H1 (cell line): ENCODE measurements at regions not wholly inside any gene's neighbourhood (a gene's known extent, or its start where the extent isn't known, plus 50 kb on each side); places are given as distances from the start of the nearest gene placed in this dataset.

Experiments used
- CTCF ChIA-PET: fragments of 300-600 bp; sonication (Branson Sonifier 250); formaldehyde crosslinking; loops from one replicate; lab custom pipeline; 2021; ENCODE audit not compliant: partially characterized antibody; lab: Charles Lee
- POLR2A ChIA-PET: fragments of 300-600 bp; sonication (Branson Sonifier 250); formaldehyde crosslinking; loops from one replicate; lab custom pipeline; 2021; ENCODE audit warnings: inconsistent platforms; ENCODE audit not compliant: partially characterized antibody; lab: Charles Lee
- DNase-seq, 2 experiments: peaks; one replicate each; pipeline versions ENCODE4 v3.0.0 to v3.0.0-alpha.2; 2010 to 2022; ENCODE audit warnings: low spot score in 2 of 2, low read depth in 1 of 2, mixed read lengths in 1 of 2
- FAIRE-seq: peaks from 2 replicates; lab custom pipeline; 2011; peaks lifted over from hg19 to GRCh38; lab: Jason Lieb, UNC
- H2AFZ ChIP-seq: 2 replicates; pipeline ENCODE4 v1.8.1; 2012; ENCODE audit warnings: low read length, inconsistent platforms
- H2AK5ac ChIP-seq: 2 replicates; pipeline ENCODE4 v1.6.1; 2013; ENCODE audit warnings: low read depth, low read length
- H2BK120ac ChIP-seq: replicated peaks from 2 replicates; pipeline ENCODE3; 2013; ENCODE audit warnings: low read depth, low read length, inconsistent platforms
- H2BK12ac ChIP-seq: 2 replicates; pipeline ENCODE4 v1.6.1; 2013; ENCODE audit warnings: low read depth, low read length
- H2BK15ac ChIP-seq: 2 replicates; pipeline ENCODE4 v1.6.1; 2013; ENCODE audit warnings: low read length
- H2BK20ac ChIP-seq: 2 replicates; pipeline ENCODE4 v1.6.1; 2013; ENCODE audit warnings: low read length
- H2BK5ac ChIP-seq: 2 replicates; pipeline ENCODE4 v1.6.1; 2013; ENCODE audit warnings: low read depth, low read length
- H3K14ac ChIP-seq: 2 replicates; pipeline ENCODE4 v1.6.1; 2013; ENCODE audit warnings: inconsistent platforms; ENCODE audit not compliant: insufficient read length
- H3K18ac ChIP-seq: 2 replicates; pipeline ENCODE4 v1.6.1; 2013; ENCODE audit warnings: low read length; ENCODE audit errors: extremely low read depth
- H3K23ac ChIP-seq: 2 replicates; pipeline ENCODE4 v1.6.1; 2013; ENCODE audit warnings: inconsistent platforms; ENCODE audit not compliant: insufficient read length
- H3K23me2 ChIP-seq: 2 replicates; pipeline ENCODE4 v1.6.1; 2013; ENCODE audit warnings: low read depth, low read length
- H3K27ac ChIP-seq: 2 replicates; pipeline ENCODE4 v1.6.1; 2011; ENCODE audit warnings: low read depth, low read length, inconsistent platforms
- H3K27me3 ChIP-seq, 4 experiments: replicated peaks in 1 of 4; 1 replicate in 1 of 4; 2 replicates in 3 of 4; pipeline versions ENCODE4 v1.6.1 to v1.8.1; 2011 to 2013; ENCODE audit warnings: low read length in 3 of 4, mild to moderate bottlenecking in 3 of 4, inconsistent platforms in 2 of 4, mixed read lengths in 2 of 4, moderate library complexity in 1 of 4; ENCODE audit not compliant: control insufficient read depth in 3 of 4, insufficient read depth in 3 of 4; ENCODE audit errors: extremely low read depth in 1 of 4
- H3K36me3 ChIP-seq, 4 experiments: 2 replicates each; pipeline versions ENCODE4 v1.6.1 to v1.8.1; 2011 to 2013; ENCODE audit warnings: mild to moderate bottlenecking in 4 of 4, low read length in 3 of 4, moderate library complexity in 2 of 4, control low read depth in 1 of 4, inconsistent platforms in 1 of 4; ENCODE audit not compliant: insufficient read depth in 4 of 4, control insufficient read depth in 2 of 4
- H3K4ac ChIP-seq: replicated peaks from 2 replicates; pipeline ENCODE3; 2013; ENCODE audit warnings: low read length, low read depth, mixed read lengths, inconsistent platforms; ENCODE audit not compliant: insufficient read length
- H3K4me1 ChIP-seq, 4 experiments: replicated peaks in 1 of 4; 1 replicate in 1 of 4; 2 replicates in 3 of 4; pipeline versions ENCODE4 v1.6.1 to v1.8.1; 2011 to 2013; ENCODE audit warnings: low read length in 3 of 4, inconsistent platforms in 2 of 4, mixed read lengths in 1 of 4; ENCODE audit not compliant: insufficient read depth in 4 of 4, control insufficient read depth in 3 of 4
- H3K4me2 ChIP-seq, 2 experiments: 2 replicates each; pipeline versions ENCODE4 v1.6.1 to v1.8.1; 2011 to 2013; ENCODE audit warnings: low read depth in 2 of 2, low read length in 2 of 2, control low read depth in 1 of 2, inconsistent platforms in 1 of 2, mild to moderate bottlenecking in 1 of 2; ENCODE audit not compliant: insufficient read depth in 1 of 2
- H3K4me3 ChIP-seq, 4 experiments: fragments of 200-600, 300-600 bp in 1 of 4; sonication (generic), shearing (Covaris generic), sonication (Bioruptor Twin) in 1 of 4; 2 replicates each; pipeline versions ENCODE4 v1.5.1 to v1.8.1; 2011 to 2016; ENCODE audit warnings: low read length in 4 of 4, low read depth in 3 of 4, control low read depth in 2 of 4, inconsistent platforms in 2 of 4, mild to moderate bottlenecking in 2 of 4, mixed read lengths in 1 of 4, moderate library complexity in 1 of 4; ENCODE audit not compliant: insufficient read depth in 2 of 4; ENCODE audit errors: extremely low read depth in 1 of 4
- H3K56ac ChIP-seq: replicated peaks from 2 replicates; pipeline ENCODE3; 2013; ENCODE audit warnings: low read depth, mild to moderate bottlenecking, mixed read lengths, low read length, inconsistent platforms; ENCODE audit not compliant: insufficient read length
- H3K79me1 ChIP-seq: 2 replicates; pipeline ENCODE4 v1.6.1; 2013; ENCODE audit warnings: low read depth, low read length, control low read depth
- H3K79me2 ChIP-seq, 2 experiments: 2 replicates each; pipeline versions ENCODE4 v1.6.1 to v1.8.1; 2012 to 2013; ENCODE audit warnings: low read length in 2 of 2, mild to moderate bottlenecking in 2 of 2, inconsistent platforms in 1 of 2; ENCODE audit not compliant: insufficient read depth in 2 of 2, control insufficient read depth in 1 of 2
- H3K9ac ChIP-seq, 4 experiments: replicated peaks in 1 of 4; 1 replicate in 1 of 4; 2 replicates in 3 of 4; pipeline versions ENCODE4 v1.6.1 to v1.8.1; 2011 to 2013; ENCODE audit warnings: low read depth in 3 of 4, low read length in 3 of 4, control low read depth in 2 of 4, mild to moderate bottlenecking in 2 of 4, moderate library complexity in 2 of 4, inconsistent platforms in 1 of 4; ENCODE audit errors: extremely low read depth in 1 of 4
- H3K9me3 ChIP-seq, 2 experiments: 2 replicates each; pipeline versions ENCODE4 v1.6.1 to v1.8.1; 2012 to 2013; ENCODE audit warnings: mild to moderate bottlenecking in 2 of 2, moderate library complexity in 2 of 2, control low read depth in 1 of 2, inconsistent platforms in 1 of 2, low read depth in 1 of 2, low read length in 1 of 2, mixed read lengths in 1 of 2; ENCODE audit not compliant: insufficient read depth in 2 of 2
- H4K20me1 ChIP-seq, 2 experiments: replicated peaks in 1 of 2; 2 replicates each; pipeline versions ENCODE3 to v1.8.1; 2011 to 2013; ENCODE audit warnings: inconsistent platforms in 2 of 2, low read length in 2 of 2, mild to moderate bottlenecking in 1 of 2; ENCODE audit not compliant: insufficient read depth in 2 of 2, control insufficient read depth in 1 of 2
- H4K5ac ChIP-seq: 2 replicates; pipeline ENCODE4 v1.6.1; 2013; ENCODE audit warnings: low read length, low read depth, mixed read lengths, inconsistent platforms; ENCODE audit not compliant: insufficient read length
- H4K8ac ChIP-seq: 2 replicates; pipeline ENCODE4 v1.8.0; 2013; ENCODE audit warnings: mild to moderate bottlenecking, moderate library complexity, low read length, inconsistent platforms; ENCODE audit not compliant: insufficient read depth; ENCODE audit errors: extremely low read depth
- H4K91ac ChIP-seq: replicated peaks from 2 replicates; pipeline ENCODE3; 2013; ENCODE audit warnings: low read length, mixed read lengths, inconsistent platforms; ENCODE audit not compliant: insufficient read length
- BRCA1 ChIP-seq: IDR thresholded peaks from 2 replicates; pipeline ENCODE4 v1.6.1; 2012; ENCODE audit warnings: low read depth, low read length, improper control_type of control experiment
- CBX5 ChIP-seq: fragments of 300-800, 300-1000 bp; sonication (generic); IDR thresholded peaks from 2 replicates; pipeline ENCODE4 v1.7.1; 2016; ENCODE audit warnings: antibody characterized with exemption, low read length, low read depth
- CHD1 ChIP-seq: IDR thresholded peaks from 2 replicates; pipeline ENCODE4 v1.6.1; 2012; ENCODE audit warnings: low read depth, low read length, improper control_type of control experiment
- E2F6 ChIP-seq: IDR thresholded peaks from 2 replicates; pipeline ENCODE4 v1.6.1; 2012; ENCODE audit warnings: inconsistent platforms
- FOSL1 ChIP-seq: IDR thresholded peaks from 2 replicates; pipeline ENCODE4 v1.6.1; 2011; ENCODE audit warnings: mild to moderate bottlenecking, low read depth, low read length, moderate library complexity; ENCODE audit not compliant: insufficient read depth
- POU5F1 ChIP-seq: IDR thresholded peaks from 2 replicates; pipeline ENCODE4 v1.6.1; 2011; ENCODE audit warnings: low read depth, mild to moderate bottlenecking, low read length, moderate library complexity
- RAD21 ChIP-seq, 2 experiments: IDR thresholded peaks in 1 of 2; conservative IDR thresholded peaks in 1 of 2; 2 replicates each; pipeline ENCODE4 v1.6.1; 2011; ENCODE audit warnings: low read depth in 2 of 2, low read length in 2 of 2, improper control_type of control experiment in 1 of 2, inconsistent platforms in 1 of 2, mild to moderate bottlenecking in 1 of 2, moderate library complexity in 1 of 2
- RFX5 ChIP-seq: IDR thresholded peaks from 2 replicates; pipeline ENCODE4 v1.6.1; 2011; ENCODE audit warnings: low read depth, low read length, improper control_type of control experiment, borderline replicate concordance
- RXRA ChIP-seq: IDR thresholded peaks from 2 replicates; pipeline ENCODE4 v1.6.1; 2011; ENCODE audit warnings: low read depth, mild to moderate bottlenecking, low read length, moderate library complexity; ENCODE audit not compliant: insufficient read depth
- SIRT6 ChIP-seq: IDR thresholded peaks from one replicate; pipeline ENCODE4 v1.7.1; 2012; ENCODE audit warnings: low read length, inconsistent platforms
- TAF7 ChIP-seq: optimal IDR thresholded peaks from 2 replicates; pipeline ENCODE3; 2011; ENCODE audit warnings: low read depth, mild to moderate bottlenecking, inconsistent platforms, low read length, moderate library complexity, borderline replicate concordance
- YY1 ChIP-seq: IDR thresholded peaks from 2 replicates; pipeline ENCODE4 v1.6.1; 2011; ENCODE audit warnings: low read depth, mild to moderate bottlenecking, low read length
- WGBS, 2 experiments: shearing (Covaris generic) in 1 of 2; methylation state at CpG; one replicate each; pipeline versions ENCODE4 v1.1.6 to v1.1.7; 2013 to 2015; ENCODE audit warnings: low lambda C conversion rate in 2 of 2, mixed read lengths in 2 of 2, inconsistent platforms in 1 of 2, low coverage in 1 of 2, missing lambda C conversion rate in 1 of 2; ENCODE audit not compliant: insufficient replicate concordance in 2 of 2, insufficient coverage in 1 of 2, insufficient read length in 1 of 2; ENCODE audit errors: extremely low coverage in 1 of 2, missing lambda C conversion rate in 1 of 2; 5-methylcytosine and 5-hydroxymethylcytosine counted together

DNA sequence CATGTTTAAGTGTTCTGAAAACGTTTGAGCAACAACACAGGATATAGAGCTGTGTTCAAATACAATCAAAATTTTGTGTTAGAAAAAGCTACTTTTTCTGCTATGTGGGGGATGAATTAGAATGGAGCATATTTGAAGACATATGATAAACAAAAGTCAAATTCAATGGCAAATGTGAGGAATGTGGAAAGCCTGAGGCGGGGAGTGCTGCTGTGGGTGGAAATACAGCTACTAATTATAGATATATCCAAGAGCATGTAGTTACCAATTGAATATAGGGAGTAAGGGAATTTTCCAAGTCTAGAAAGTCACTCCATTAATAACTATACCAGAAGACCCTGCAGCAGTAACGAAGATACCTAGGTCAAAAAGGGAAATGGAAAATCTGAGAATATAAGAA lies 2370.4 kb upstream of the TENM3 start:
- TF ChIP-seq SIRT6 (no peak), CHD1 (no peak), CBX5 (no peak), RXRA (no peak), BRCA1 (no peak), POU5F1 (no peak), YY1 (no peak), FOSL1 (no peak), E2F6 (no peak), TAF7 (no peak), RFX5 (no peak), RAD21 (IDR thresholded peaks at IDR 0.05 in 1 of 2, conservative IDR thresholded peaks at IDR 0.05 in 1 of 2; ENCODE audit: low read depth in 2 of 2, low read length in 2 of 2) (no peak)
- TF ChIP-seq, all 59 proteins: peak for 0
- Histone ChIP-seq H3K27me3 (peaks cover 0 to 1% (median 0%) of the 10 kb centered on the region in 4 experiments; a peak in 1 of 7 replicates), H3K4me1 (no peaks in the 10 kb centered on the region), H3K9ac (no peak overlapping the region), H3K56ac (no peak overlapping the region), H2BK5ac (no peak overlapping the region), H2BK12ac (no peak overlapping the region), H2BK20ac (no peak overlapping the region), H3K9me3 (no peaks in the 10 kb centered on the region), H2BK15ac (no peak overlapping the region), H3K79me2 (no peaks in the 10 kb centered on the region), H3K79me1 (no peaks in the 10 kb centered on the region), H4K5ac (no peak overlapping the region), H4K91ac (no peak overlapping the region), H4K20me1 (no peaks in the 10 kb centered on the region), H3K4me3 (no peak overlapping the region), H4K8ac (no peak overlapping the region), H2BK120ac (no peak overlapping the region), H3K18ac (no peak overlapping the region), H3K27ac (no peak overlapping the region), H2AK5ac (no peak overlapping the region), H3K23me2 (no peaks in the 10 kb centered on the region), H3K4ac (no peak overlapping the region), H3K23ac (no peak overlapping the region), H3K36me3 (no peaks in the 10 kb centered on the region), H2AFZ (no peak overlapping the region), H3K14ac (no peak overlapping the region), H3K4me2 (no peak overlapping the region)
- ChIA-PET POLR2A (no interaction called here), CTCF (no interaction called here)
- WGBS, 2 experiments: 84% methylated on average over 3 of the region's 3 CpGs; no CpG with 5 or more reads in 1 of the 2 experiments
- FAIRE-seq: no peak
- no peak for DNase-seq
